Small intestine (tissue), 7 donors: ENCODE measurements at regions not wholly inside any gene's neighbourhood (a gene's known extent, or its start where the extent isn't known, plus 50 kb on each side); places are given as distances from the start of the nearest gene placed in this dataset.
A peak's percentile ranks its signal among the peaks of the same experiment; 100 is the strongest.

Source experiments
- DNase-seq, 2 donors: peaks; one replicate each; pipeline versions ENCODE4 v3.0.0 to v3.0.0-alpha.2; 2013
- FAIRE-seq: peaks from 2 replicates; lab custom pipeline; 2012; peaks lifted over from hg19 to GRCh38; lab: Jason Lieb, UNC
- H3K27ac ChIP-seq, 3 donors: one replicate each; pipeline ENCODE4 v1.5.1; 2013; ENCODE audit warnings: low read length in 2 of 3, mild to moderate bottlenecking in 2 of 3, control low read depth in 1 of 3, inconsistent platforms in 1 of 3, low read depth in 1 of 3, moderate library complexity in 1 of 3
- H3K27me3 ChIP-seq, 3 donors: one replicate each; pipeline ENCODE4 v1.6.1; 2013; ENCODE audit warnings: low read length in 3 of 3, inconsistent platforms in 1 of 3; ENCODE audit not compliant: control insufficient read depth in 3 of 3, insufficient read depth in 3 of 3
- H3K36me3 ChIP-seq, 3 donors: one replicate each; pipeline ENCODE4 v1.6.1; 2013; ENCODE audit warnings: low read length in 3 of 3, inconsistent platforms in 1 of 3, low read depth in 1 of 3, mild to moderate bottlenecking in 1 of 3, moderate library complexity in 1 of 3; ENCODE audit not compliant: control insufficient read depth in 3 of 3, insufficient read depth in 2 of 3
- H3K4me1 ChIP-seq, 3 donors: one replicate each; pipeline ENCODE4 v1.6.1; 2013; ENCODE audit warnings: low read length in 2 of 3, inconsistent platforms in 1 of 3, low read depth in 1 of 3, mild to moderate bottlenecking in 1 of 3, moderate library complexity in 1 of 3; ENCODE audit not compliant: control insufficient read depth in 3 of 3, insufficient read depth in 2 of 3
- H3K4me3 ChIP-seq, 3 donors: one replicate each; pipeline ENCODE4 v1.5.1; 2013; ENCODE audit warnings: low read length in 3 of 3, control low read depth in 1 of 3, inconsistent platforms in 1 of 3, low read depth in 1 of 3, mild to moderate bottlenecking in 1 of 3, moderate library complexity in 1 of 3
- H3K9me3 ChIP-seq, 2 donors: one replicate each; pipeline ENCODE4 v1.6.1; 2013; ENCODE audit warnings: low read depth in 1 of 2, low read length in 1 of 2; ENCODE audit not compliant: control insufficient read depth in 2 of 2, insufficient read depth in 1 of 2
- WGBS, 3 donors: extraction: QIAGEN DNeasy Blood & Tissue Kit; methylation state at CpG; one replicate each; pipeline ENCODE4 v1.1.7; 2013; 5-methylcytosine and 5-hydroxymethylcytosine counted together
- donor health status: healthy with polysubstance abuse.
- donor health status: control.
- donor health status: control.
- donor health status: Bipolar disorder and iron deficiency.
- donor health status: healthy.

DNA sequence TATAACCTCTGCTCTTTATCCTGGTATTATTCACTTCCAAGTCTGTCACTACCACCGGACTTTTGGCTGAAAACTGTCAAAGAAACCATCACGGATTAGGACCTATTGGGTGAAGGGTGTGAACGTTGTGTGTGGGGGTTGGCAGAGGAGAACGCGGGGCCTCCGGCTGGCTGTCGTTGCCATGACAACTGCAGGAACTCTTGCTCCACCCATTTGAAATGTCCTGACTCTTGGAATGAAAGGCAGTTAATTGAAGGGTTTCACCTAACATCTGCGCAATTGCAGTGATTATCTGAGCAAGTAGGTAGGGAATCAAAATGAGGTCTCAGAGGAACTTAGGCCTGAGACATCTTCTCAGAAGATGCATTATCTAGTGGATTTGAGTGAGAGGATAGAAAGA is 60.9 kb upstream of the CLMP start:
- no peak for FAIRE-seq

DNA sequence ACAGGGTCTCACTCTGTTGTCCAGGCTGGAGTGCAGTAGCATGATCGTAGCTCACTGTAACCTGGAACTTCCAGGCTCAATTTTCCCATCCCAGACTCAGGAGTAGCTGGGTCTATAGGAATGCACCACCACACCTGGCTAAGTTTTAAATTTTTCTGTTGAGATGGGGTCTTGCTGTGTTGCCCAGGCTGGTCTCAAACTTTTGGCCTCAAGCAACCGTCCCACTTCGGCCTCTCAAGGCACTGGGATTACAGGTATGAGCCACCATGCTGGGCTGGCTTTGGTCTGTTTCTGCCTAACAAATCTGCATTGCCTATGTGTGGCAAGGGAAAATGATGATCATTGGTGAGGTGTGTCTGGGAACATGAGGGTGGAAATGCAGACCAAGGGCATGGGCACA is 59.3 kb upstream of the CLMP start:
- Histone ChIP-seq H3K9me3 (peaks cover 0 to 5% of the 10 kb centered on the region in 2 donors), H3K4me1 (peaks cover 0 to 2% (median 0%) of the 10 kb centered on the region in 3 donors), H3K27ac (no peak overlapping the region), H3K36me3 (no peaks in the 10 kb centered on the region), H3K4me3 (no peak overlapping the region), H3K27me3 (peaks cover 0 to 2% (median 0%) of the 10 kb centered on the region in 3 donors)
- DNase-seq (no peak), FAIRE-seq (no peak)
- WGBS, 3 donors: 91 to 98% (median 95%) methylated on average over 3 of the region's 3 CpGs

More for the DNA sequence above, 60.9 kb upstream of the CLMP start:
- 37 to 62% (median 45%) methylated on average over 8 of the region's 8 CpGs for WGBS, 3 donors
- Histone ChIP-seq H3K9me3 (peaks cover 0 to 5% of the 10 kb centered on the region in 2 donors), H3K4me3 (no peak overlapping the region), H3K36me3 (no peaks in the 10 kb centered on the region), H3K27ac (no peak overlapping the region), H3K4me1 (peaks cover 0 to 2% (median 0%) of the 10 kb centered on the region in 3 donors), H3K27me3 (peaks cover 0 to 2% (median 0%) of the 10 kb centered on the region in 3 donors)
- peak in 1 of 2 donors; percentile 32 for DNase-seq

DNA sequence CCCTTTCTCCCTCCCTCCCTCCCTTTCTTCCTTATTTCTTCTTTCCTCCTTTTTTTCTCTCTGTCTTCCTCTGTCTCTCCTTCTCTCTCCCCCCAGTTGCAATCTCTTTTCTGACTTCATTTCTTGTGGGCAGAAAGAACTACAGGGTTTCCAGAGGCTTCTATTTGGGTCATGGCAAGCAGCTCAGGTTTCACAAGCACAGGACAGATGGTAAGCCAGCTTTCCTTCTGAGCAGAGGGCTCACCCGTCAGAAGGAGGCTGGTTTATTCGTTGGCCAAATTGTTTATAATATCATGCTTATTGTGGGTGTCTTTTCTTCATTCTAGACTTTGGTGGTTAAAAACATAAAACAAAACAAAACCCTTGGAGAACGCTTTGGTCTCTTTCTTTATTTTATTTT is 58.9 kb upstream of the CLMP start:
- Histone ChIP-seq H3K27me3 (peaks cover 0 to 2% (median 0%) of the 10 kb centered on the region in 3 donors), H3K9me3 (peaks cover 0 to 5% of the 10 kb centered on the region in 2 donors), H3K36me3 (no peaks in the 10 kb centered on the region), H3K4me3 (no peak overlapping the region), H3K27ac (no peak overlapping the region), H3K4me1 (peaks cover 0 to 2% (median 0%) of the 10 kb centered on the region in 3 donors)
- FAIRE-seq (no peak), DNase-seq (no peak)
- 66 to 90% (median 81%) methylated on average over 3 of the region's 3 CpGs for WGBS, 3 donors

DNA sequence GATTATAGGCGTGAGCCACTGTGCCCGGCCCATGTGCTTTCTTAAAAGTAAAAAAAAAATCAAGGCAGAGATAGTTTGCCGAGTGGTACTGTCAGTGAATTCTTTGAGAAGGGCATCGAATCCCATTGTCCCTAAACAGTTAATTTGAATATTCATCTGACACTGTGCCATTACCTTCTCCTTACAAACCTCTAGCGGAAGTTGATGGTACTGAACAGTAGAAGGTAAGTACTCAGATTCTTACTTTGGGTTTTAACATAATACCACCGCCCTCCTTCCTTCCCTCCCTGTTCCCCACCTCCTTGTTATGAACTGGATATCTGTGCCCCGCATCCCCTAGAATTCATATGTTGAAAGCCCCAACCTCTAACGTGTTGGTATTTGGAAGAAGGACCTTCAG is 58.2 kb upstream of the CLMP start:
- DNase-seq (no peak), FAIRE-seq (no peak)
- Histone ChIP-seq H3K36me3 (no peaks in the 10 kb centered on the region), H3K27ac (no peak overlapping the region), H3K4me3 (no peak overlapping the region), H3K4me1 (peaks cover 0 to 2% (median 0%) of the 10 kb centered on the region in 3 donors), H3K27me3 (no peaks in the 10 kb centered on the region), H3K9me3 (peaks cover 0 to under 1% of the 10 kb centered on the region in 2 donors)
- WGBS, 3 donors: 91 to 95% (median 93%) methylated on average over 8 of the region's 8 CpGs

DNA sequence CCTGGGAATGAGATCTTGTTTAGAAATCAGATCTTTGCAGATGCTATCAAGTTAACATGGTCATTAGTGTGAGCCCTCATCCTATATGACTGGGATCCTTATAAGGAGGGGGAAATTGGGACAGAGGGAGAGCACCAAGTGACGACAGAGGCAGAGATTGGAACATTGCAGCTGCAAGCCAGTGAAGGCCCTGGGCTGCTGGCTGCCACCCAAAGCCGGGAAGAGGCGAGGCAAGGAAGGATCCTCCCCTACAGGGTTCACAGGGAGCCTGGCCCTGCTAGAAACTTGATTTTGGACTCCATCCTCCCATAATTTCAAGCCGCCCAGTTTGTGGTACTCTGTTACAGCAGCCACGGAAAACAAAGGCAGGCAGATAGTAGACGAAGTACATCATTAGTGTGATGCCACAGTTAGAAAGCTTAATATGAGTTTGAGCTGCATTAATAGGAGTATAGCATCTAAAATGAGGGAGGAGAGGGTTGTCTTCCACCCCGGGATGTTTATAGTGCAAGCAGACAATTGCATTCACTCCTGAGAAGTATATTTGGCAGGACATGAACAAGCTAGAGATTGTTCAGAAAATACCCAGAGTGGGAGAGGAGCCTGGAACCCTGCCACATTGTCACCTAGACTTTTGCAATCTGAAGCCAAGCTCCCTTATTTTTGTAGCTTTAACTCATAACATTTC is 56.8 kb upstream of the CLMP start:
- FAIRE-seq (no peak), DNase-seq (no peak)
- Histone ChIP-seq H3K4me1 (peaks cover 0 to 2% (median 0%) of the 10 kb centered on the region in 3 donors), H3K27ac (no peak overlapping the region), H3K9me3 (no peaks in the 10 kb centered on the region), H3K4me3 (no peak overlapping the region), H3K27me3 (no peaks in the 10 kb centered on the region), H3K36me3 (no peaks in the 10 kb centered on the region)
- 34 to 50% (median 46%) methylated on average over 7 of the region's 7 CpGs for WGBS, 3 donors

DNA sequence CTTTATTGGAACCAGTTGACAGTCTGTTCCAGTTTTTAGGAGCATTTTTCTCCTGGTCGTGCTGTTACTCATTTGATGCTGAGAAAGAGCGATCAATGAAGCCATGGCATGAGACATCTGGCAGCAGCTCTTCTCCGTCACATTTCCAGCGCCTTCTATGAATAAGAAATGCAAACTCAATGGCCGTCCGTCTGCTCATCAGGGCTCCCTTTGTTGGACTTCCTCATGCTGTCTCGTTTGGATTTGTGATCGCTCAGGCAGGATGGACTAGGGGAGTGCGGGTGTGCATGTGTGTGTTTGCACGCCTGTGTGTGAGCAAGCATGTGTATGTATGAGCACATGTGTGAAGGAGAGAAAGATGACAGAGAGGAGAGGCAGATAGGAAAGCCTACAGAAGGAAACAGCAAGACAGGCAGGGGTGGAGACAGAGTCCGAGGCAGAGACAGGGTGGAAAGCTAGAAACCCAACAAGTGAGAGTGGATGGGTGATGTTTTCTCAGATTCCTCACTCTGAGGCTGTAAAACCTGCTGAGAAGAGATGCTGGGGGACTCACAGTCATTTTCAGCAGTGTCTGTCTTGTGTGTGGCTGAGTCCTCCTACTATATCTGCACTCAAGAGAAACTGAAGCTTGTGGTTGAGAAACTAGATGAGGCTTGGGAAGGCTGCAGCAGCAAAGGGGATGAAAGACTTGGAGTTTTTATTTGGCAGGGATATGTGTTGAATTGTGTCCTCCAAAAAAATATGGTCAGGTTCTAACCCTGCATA is 56.0 kb upstream of the CLMP start:
- no peaks in the 10 kb centered on the region for H3K9me3 ChIP-seq

DNA sequence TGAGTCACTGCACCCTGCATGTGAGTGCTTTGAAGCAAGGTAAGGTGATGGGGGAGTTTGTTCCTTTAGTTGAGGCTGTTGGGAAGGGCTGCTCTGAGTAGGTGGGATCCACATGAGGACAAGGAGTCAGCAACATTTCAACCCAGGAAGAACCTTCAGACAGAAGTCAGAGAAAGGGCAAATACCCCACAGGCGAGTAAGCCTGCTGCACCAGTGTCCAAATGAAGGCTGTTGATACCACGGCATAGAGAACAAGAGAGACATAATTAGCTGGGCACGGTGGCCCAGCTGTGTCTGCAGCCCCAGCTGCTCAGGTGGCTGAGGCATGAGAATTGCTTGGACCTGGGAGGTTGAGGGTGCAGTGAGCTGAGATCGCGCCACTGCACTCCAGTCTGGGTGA is 54.3 kb upstream of the CLMP start:
- Histone ChIP-seq H3K27ac (no peak overlapping the region), H3K36me3 (no peaks in the 10 kb centered on the region), H3K9me3 (no peaks in the 10 kb centered on the region), H3K4me1 (no peaks in the 10 kb centered on the region), H3K27me3 (no peaks in the 10 kb centered on the region), H3K4me3 (no peak overlapping the region)
- DNase-seq (no peak), FAIRE-seq (no peak)
- 63 to 73% (median 64%) methylated on average over 5 of the region's 5 CpGs for WGBS, 3 donors

More for the DNA sequence above, 56.0 kb upstream of the CLMP start:
- H3K4me3 ChIP-seq: no peak overlapping the region
- 86 to 90% (median 87%) methylated on average over 11 of the region's 11 CpGs for WGBS, 3 donors
- peaks cover 0 to 2% (median 0%) of the 10 kb centered on the region in 3 donors for H3K4me1 ChIP-seq
- FAIRE-seq (no peak), DNase-seq (no peak)
- peak overlapping the region in 1 of 3 donors; percentile 6 for H3K27ac ChIP-seq
- H3K27me3 ChIP-seq: no peaks in the 10 kb centered on the region
- no peaks in the 10 kb centered on the region for H3K36me3 ChIP-seq

DNA sequence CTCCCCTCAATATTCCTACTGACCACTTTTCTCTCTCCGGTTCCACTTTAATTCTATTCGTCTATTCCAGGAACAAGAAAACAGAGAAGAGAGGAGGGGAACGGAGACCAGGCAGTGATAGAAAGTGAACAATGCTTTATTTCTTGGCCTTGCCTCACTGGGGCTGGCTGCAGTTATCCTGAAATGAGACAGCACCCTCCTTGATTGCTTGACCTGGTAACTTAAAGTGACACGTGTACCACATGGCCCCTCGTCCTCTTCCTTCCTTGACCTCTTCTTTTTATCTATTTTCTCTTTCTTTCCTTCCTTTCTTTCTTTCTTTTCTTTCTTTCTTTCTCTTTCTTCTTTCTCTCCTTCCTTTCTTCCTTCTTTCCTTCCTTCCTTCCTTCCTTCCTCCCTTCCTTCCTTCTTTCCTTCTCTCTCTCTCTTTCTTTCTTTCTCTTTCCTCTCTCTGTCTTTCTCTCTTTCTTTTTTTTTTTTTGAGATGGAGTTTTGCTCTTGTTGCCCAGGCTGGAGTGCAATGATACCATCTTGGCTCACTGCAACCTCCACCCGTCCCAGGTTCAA is 52.8 kb upstream of the CLMP start:
- WGBS, 3 donors: 59 to 64% (median 64%) methylated on average over 6 of the region's 6 CpGs
- no peaks in the 10 kb centered on the region for H3K27me3 ChIP-seq
- H3K9me3 ChIP-seq: no peaks in the 10 kb centered on the region
- no peak overlapping the region for H3K4me3 ChIP-seq
- H3K27ac ChIP-seq: no peak overlapping the region
- FAIRE-seq: no peak
- no peaks in the 10 kb centered on the region for H3K36me3 ChIP-seq
- H3K4me1 ChIP-seq: no peaks in the 10 kb centered on the region
- DNase-seq: no peak
